H7 (cell line): ENCODE measurements at regions not wholly inside any gene's neighbourhood (a gene's known extent, or its start where the extent isn't known, plus 50 kb on each side); places are given as distances from the start of the nearest gene placed in this dataset.
"Not testable (repeated sequence)": the region's sequence is repeated elsewhere in the genome, so short reads cannot be mapped to it uniquely, and the experiment has no call there.

ENCODE experiments used
- DNase-seq: peaks from one replicate; pipeline ENCODE4 v3.0.0; 2012
- H3K27me3 ChIP-seq: 2 replicates; pipeline ENCODE4 v1.6.0; 2011; ENCODE audit warnings: mild to moderate bottlenecking, low read length; ENCODE audit not compliant: control insufficient read depth, insufficient read depth
- H3K36me3 ChIP-seq: replicated peaks from 2 replicates; pipeline ENCODE4 v1.5.1; 2011; ENCODE audit warnings: low read length; ENCODE audit not compliant: control insufficient read depth, insufficient read depth
- H3K4me3 ChIP-seq: 2 replicates; pipeline ENCODE4 v1.5.1; 2011; ENCODE audit warnings: low read depth, mild to moderate bottlenecking, control low read depth, low read length, moderate library complexity; ENCODE audit not compliant: insufficient read depth

- not testable (repeated sequence) for DNase-seq
Measured at GRCh38 chr2:143991596-143991995, 528.3 kb downstream of the ZEB2 start.

GRCh38 chr2:143988082-143988481 is 531.8 kb downstream of the ZEB2 start:
- Histone ChIP-seq H3K27me3 (no peaks in the 10 kb centered on the region), H3K36me3 (no peaks in the 10 kb centered on the region), H3K4me3 (no peak overlapping the region)
- no peak for DNase-seq

More at GRCh38 chr2:143991596-143991995, 528.3 kb downstream of the ZEB2 start:
- not testable (repeated sequence) for H3K27me3 ChIP-seq, H3K36me3 ChIP-seq, H3K4me3 ChIP-seq

GRCh38 chr2:143981428-143981827 is 538.5 kb downstream of the ZEB2 start:
- DNase-seq, result no peak
- Histone ChIP-seq H3K27me3 (no peaks in the 10 kb centered on the region), H3K4me3 (no peak overlapping the region), H3K36me3 (no peaks in the 10 kb centered on the region)

GRCh38 chr2:143977356-143977755 is 542.6 kb downstream of the ZEB2 start:
- no peak for DNase-seq
- Histone ChIP-seq H3K4me3 (no peak overlapping the region), H3K27me3 (no peaks in the 10 kb centered on the region), H3K36me3 (no peaks in the 10 kb centered on the region)

GRCh38 chr2:143975216-143975615 is 544.7 kb downstream of the ZEB2 start:
- Histone ChIP-seq H3K27me3 (no peaks in the 10 kb centered on the region), H3K36me3 (no peaks in the 10 kb centered on the region), H3K4me3 (no peak overlapping the region)
- no peak for DNase-seq

GRCh38 chr2:143974262-143974661 is 545.7 kb downstream of the ZEB2 start:
- no peak for DNase-seq
- no peaks in the 10 kb centered on the region for H3K36me3 ChIP-seq
- H3K4me3 ChIP-seq, result no peak overlapping the region
- no peaks in the 10 kb centered on the region for H3K27me3 ChIP-seq

- no peak for DNase-seq
- Histone ChIP-seq H3K4me3 (no peak overlapping the region), H3K36me3 (no peaks in the 10 kb centered on the region), H3K27me3 (no peaks in the 10 kb centered on the region)
Measured at GRCh38 chr2:143968860-143969259, 551.1 kb downstream of the ZEB2 start.

- Histone ChIP-seq H3K27me3 (no peaks in the 10 kb centered on the region), H3K36me3 (no peaks in the 10 kb centered on the region), H3K4me3 (no peak overlapping the region)
- no peak for DNase-seq
Measured at GRCh38 chr2:143968360-143968759, 551.6 kb downstream of the ZEB2 start.

GRCh38 chr2:143965493-143966164 is 554.3 kb downstream of the ZEB2 start:
- no peaks in the 10 kb centered on the region for H3K36me3 ChIP-seq
- DNase-seq, result no peak
- H3K4me3 ChIP-seq, result no peak overlapping the region
- no peaks in the 10 kb centered on the region for H3K27me3 ChIP-seq

GRCh38 chr2:143964891-143965290 is 555.0 kb downstream of the ZEB2 start:
- Histone ChIP-seq H3K4me3 (no peak overlapping the region), H3K27me3 (no peaks in the 10 kb centered on the region), H3K36me3 (no peaks in the 10 kb centered on the region)
- no peak for DNase-seq

GRCh38 chr2:143960177-143960576 is 559.7 kb downstream of the ZEB2 start:
- H3K4me3 ChIP-seq, result no peak overlapping the region
- no peaks in the 10 kb centered on the region for H3K36me3 ChIP-seq
- H3K27me3 ChIP-seq, result no peaks in the 10 kb centered on the region
- no peak for DNase-seq

GRCh38 chr2:143957321-143957720 is 562.6 kb downstream of the ZEB2 start:
- Histone ChIP-seq H3K27me3 (no peaks in the 10 kb centered on the region), H3K4me3 (no peak overlapping the region), H3K36me3 (no peaks in the 10 kb centered on the region)
- no peak for DNase-seq

- H3K4me3 ChIP-seq, result no peak overlapping the region
- no peaks in the 10 kb centered on the region for H3K27me3 ChIP-seq
- no peaks in the 10 kb centered on the region for H3K36me3 ChIP-seq
- no peak for DNase-seq
Measured at GRCh38 chr2:143955401-143956065, 564.4 kb downstream of the ZEB2 start.

- H3K27me3 ChIP-seq, result no peaks in the 10 kb centered on the region
- no peak overlapping the region for H3K4me3 ChIP-seq
- no peak for DNase-seq
- H3K36me3 ChIP-seq, result no peaks in the 10 kb centered on the region
Measured at GRCh38 chr2:143954844-143955243, 565.1 kb downstream of the ZEB2 start.

- H3K4me3 ChIP-seq, result no peak overlapping the region
- no peaks in the 10 kb centered on the region for H3K36me3 ChIP-seq
- H3K27me3 ChIP-seq, result no peaks in the 10 kb centered on the region
- no peak for DNase-seq
Measured at GRCh38 chr2:143954186-143954585, 565.7 kb downstream of the ZEB2 start.
